ENCODE measurements at regions not wholly inside any gene's neighbourhood (a gene's known extent, or its start where the extent isn't known, plus 50 kb on each side); places are given as distances from the start of the nearest gene placed in this dataset.

- no peaks in the 10 kb centered on the region for H3K9me3 ChIP-seq
- DNase-seq, result no peak
- no peak overlapping the region for H3K27ac ChIP-seq
- intact Hi-C loops (cut with DNase I), result no loop called here
- H3K4me3 ChIP-seq, result no peak overlapping the region
- H3K36me3 ChIP-seq, result no peaks in the 10 kb centered on the region
- H3K27me3 ChIP-seq, result no peaks in the 10 kb centered on the region
- TF ChIP-seq POLR2AphosphoS5 (IDR thresholded peaks at IDR 0.05) (no peak), EP300 (IDR thresholded peaks at IDR 0.05) (no peak)
- WGBS, 2 donors, result 84 to 87% methylated on average over 4 of the region's 4 CpGs
- H3K4me1 ChIP-seq, result peaks cover 0 to 37% (median 31%) of the 10 kb centered on the region in 4 donors
These were observed 61.2 kb upstream of the SIRPA start for GRCh38 chr20:1833728-1834726.

- intact Hi-C loops (cut with DNase I), result no loop called here
- no peak overlapping the region for H3K4me3 ChIP-seq
- TF ChIP-seq POLR2AphosphoS5 (IDR thresholded peaks at IDR 0.05) (no peak), POLR2A (IDR thresholded peaks at IDR 0.05) (no peak), CTCF (IDR thresholded peaks at IDR 0.05) (no peak), EP300 (IDR thresholded peaks at IDR 0.05) (no peak)
- no peaks in the 10 kb centered on the region for H3K27me3 ChIP-seq
- DNase-seq, result no peak
- no peaks in the 10 kb centered on the region for H3K9me3 ChIP-seq
- H3K36me3 ChIP-seq, result no peaks in the 10 kb centered on the region
- H3K27ac ChIP-seq, result no peak overlapping the region
- peaks cover 0 to 29% (median 24%) of the 10 kb centered on the region in 4 donors for H3K4me1 ChIP-seq
- 85 to 87% methylated on average over 4 of the region's 4 CpGs for WGBS, 2 donors
These were observed 62.0 kb upstream of the SIRPA start for GRCh38 chr20:1833216-1833615.

- H3K9me3 ChIP-seq, result no peaks in the 10 kb centered on the region
- H3K4me3 ChIP-seq, result no peak overlapping the region
- peaks cover 0 to 28% (median 23%) of the 10 kb centered on the region in 4 donors for H3K4me1 ChIP-seq
- no peak for DNase-seq
- no peaks in the 10 kb centered on the region for H3K27me3 ChIP-seq
- no peak overlapping the region for H3K27ac ChIP-seq
- TF ChIP-seq POLR2AphosphoS5 (IDR thresholded peaks at IDR 0.05), result no peak
- TF ChIP-seq EP300 (IDR thresholded peaks at IDR 0.05), result no peak
- no peak for TF ChIP-seq POLR2A (IDR thresholded peaks at IDR 0.05)
- TF ChIP-seq CTCF (IDR thresholded peaks at IDR 0.05), result no peak
- no peaks in the 10 kb centered on the region for H3K36me3 ChIP-seq
- intact Hi-C loops (cut with DNase I), result no loop called here
- 83 to 84% methylated on average over 13 of the region's 13 CpGs for WGBS, 2 donors
These were observed 62.6 kb upstream of the SIRPA start for GRCh38 chr20:1832634-1833033.

- Histone ChIP-seq H3K4me3 (no peak overlapping the region), H3K27me3 (no peaks in the 10 kb centered on the region), H3K27ac (no peak overlapping the region), H3K36me3 (no peaks in the 10 kb centered on the region), H3K4me1 (peaks cover 0 to 28% (median 23%) of the 10 kb centered on the region in 4 donors), H3K9me3 (no peaks in the 10 kb centered on the region)
- TF ChIP-seq POLR2AphosphoS5 (IDR thresholded peaks at IDR 0.05), result no peak
- TF ChIP-seq EP300 (IDR thresholded peaks at IDR 0.05), result no peak
- TF ChIP-seq CTCF (IDR thresholded peaks at IDR 0.05), result no peak
- TF ChIP-seq POLR2A (IDR thresholded peaks at IDR 0.05), result no peak
- intact Hi-C loops (cut with DNase I), result no loop called here
- DNase-seq, result no peak
- WGBS, 2 donors, result 75 to 92% methylated on average over 8 of the region's 8 CpGs
These were observed 63.6 kb upstream of the SIRPA start for GRCh38 chr20:1831606-1832005.

- Histone ChIP-seq H3K9me3 (no peaks in the 10 kb centered on the region), H3K36me3 (no peaks in the 10 kb centered on the region), H3K4me3 (no peak overlapping the region), H3K4me1 (peaks cover 0 to 28% (median 23%) of the 10 kb centered on the region in 4 donors), H3K27ac (no peak overlapping the region), H3K27me3 (no peaks in the 10 kb centered on the region)
- no peak for DNase-seq
- intact Hi-C loops (cut with DNase I), result no loop called here
- 72 to 79% methylated on average over 6 of the region's 6 CpGs for WGBS, 2 donors
- TF ChIP-seq CTCF (IDR thresholded peaks at IDR 0.05), result no peak
- TF ChIP-seq POLR2AphosphoS5 (IDR thresholded peaks at IDR 0.05), result no peak
- TF ChIP-seq POLR2A (IDR thresholded peaks at IDR 0.05), result no peak
- TF ChIP-seq EP300 (IDR thresholded peaks at IDR 0.05), result no peak
These were observed 64.1 kb upstream of the SIRPA start for GRCh38 chr20:1831096-1831495.
